GM18870 (cell line): ENCODE measurements at regions not wholly inside any gene's neighbourhood (a gene's known extent, or its start where the extent isn't known, plus 50 kb on each side); places are given as distances from the start of the nearest gene placed in this dataset.
"Not testable (repeated sequence)": the region's sequence is repeated elsewhere in the genome, so short reads cannot be mapped to it uniquely, and the experiment has no call there.

Experiments used
- ATAC-seq: cut with Tn5 transposase; IDR thresholded peaks from one replicate; pipeline ENCODE4 v1.9.1; 2021; ENCODE audit warnings: moderate library complexity; ENCODE audit not compliant: unreplicated experiment

GRCh38 chr18:10332452-10332851 is 122.0 kb upstream of the APCDD1 start:
- no peak for ATAC-seq

GRCh38 chr18:10336749-10337350 is 117.6 kb upstream of the APCDD1 start:
- no peak for ATAC-seq

- ATAC-seq = no peak
Measured at GRCh38 chr18:10340821-10341220, 113.6 kb upstream of the APCDD1 start.

DNA sequence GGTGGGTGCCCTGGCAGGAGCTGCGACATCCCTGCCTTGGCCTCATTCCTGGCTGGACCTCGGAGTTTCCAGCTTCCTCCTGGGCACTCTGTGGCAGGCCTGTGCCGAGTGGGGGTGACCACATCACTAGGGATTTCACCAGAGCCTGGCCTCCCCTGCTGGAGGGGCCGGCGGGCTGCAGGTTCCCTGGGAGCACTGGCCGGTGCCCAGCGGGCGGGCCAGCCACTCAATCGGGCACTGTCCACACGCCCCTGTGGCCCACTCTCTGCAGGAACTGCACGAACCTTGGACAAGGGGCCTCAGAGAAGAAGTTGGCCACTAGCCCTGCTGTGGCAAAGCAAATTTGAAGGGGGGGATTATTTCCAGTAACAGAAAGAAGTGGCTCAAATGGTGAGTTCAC is 110.7 kb upstream of the APCDD1 start:
- ATAC-seq = no peak

DNA sequence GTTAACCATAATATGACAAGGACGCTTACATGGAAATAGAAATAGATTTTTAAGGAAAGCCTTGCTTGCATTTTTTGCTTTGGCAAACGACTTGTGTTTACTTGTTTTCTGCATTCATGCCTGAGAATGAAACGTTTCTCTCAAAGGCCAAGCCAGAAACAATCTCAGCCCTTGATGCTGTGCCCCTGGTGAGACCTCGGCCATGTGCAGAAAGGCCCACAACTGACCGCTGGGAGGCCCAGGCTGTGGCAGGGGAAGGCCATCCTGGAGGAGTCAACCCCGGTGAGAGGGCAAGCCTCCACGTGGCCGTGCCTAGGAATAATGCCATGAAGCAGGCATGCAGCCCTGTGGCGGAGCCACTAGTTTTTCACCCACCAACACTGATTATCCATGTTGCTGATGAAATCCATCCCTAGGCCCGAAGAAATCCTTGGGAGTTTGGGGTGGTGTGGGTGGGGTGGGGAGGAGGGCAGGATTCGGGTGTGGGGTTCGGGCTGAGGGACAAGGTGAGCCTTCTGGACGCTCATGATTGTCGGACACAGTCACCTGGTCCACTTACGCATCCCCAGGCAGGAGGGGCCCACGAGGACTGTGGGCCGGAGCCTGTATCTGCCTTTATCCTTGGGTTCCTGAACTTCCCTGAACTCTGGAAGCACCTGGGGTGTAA is 107.6 kb upstream of the APCDD1 start:
- no peak for ATAC-seq

GRCh38 chr18:10349561-10349960 is 104.9 kb upstream of the APCDD1 start:
- ATAC-seq = no peak

GRCh38 chr18:10350661-10351060 is 103.8 kb upstream of the APCDD1 start:
- no peak for ATAC-seq

DNA sequence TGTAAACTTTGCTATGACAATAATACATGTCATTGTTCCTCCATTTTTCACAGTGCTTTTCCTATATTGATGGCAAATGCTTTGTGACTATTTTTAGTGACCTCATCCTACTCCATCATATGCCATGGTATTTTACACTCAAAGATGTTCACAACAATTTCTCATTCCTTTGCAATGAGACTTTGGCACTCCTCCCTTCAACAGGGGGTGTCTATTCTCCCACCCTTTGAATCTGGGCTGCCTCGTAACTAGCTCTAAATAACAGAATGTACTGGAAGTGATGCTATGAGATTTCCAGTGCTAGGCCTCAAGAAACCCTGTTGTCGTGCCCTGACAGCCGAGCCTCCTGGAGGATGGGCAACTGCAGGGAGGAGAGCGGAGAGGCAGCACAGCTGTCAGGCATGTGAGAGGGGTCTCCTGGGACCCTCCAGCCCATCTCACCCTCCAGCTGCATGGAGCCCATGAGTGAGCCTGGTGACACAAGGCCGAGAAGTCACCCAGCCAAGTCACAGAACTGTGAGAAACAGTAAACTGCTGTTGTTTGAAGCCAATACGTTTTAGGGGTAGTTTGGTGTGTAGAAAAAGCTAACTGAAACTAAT is 103.1 kb upstream of the APCDD1 start:
- no peak for ATAC-seq

GRCh38 chr18:10351858-10352257 is 102.6 kb upstream of the APCDD1 start:
- no peak for ATAC-seq

DNA sequence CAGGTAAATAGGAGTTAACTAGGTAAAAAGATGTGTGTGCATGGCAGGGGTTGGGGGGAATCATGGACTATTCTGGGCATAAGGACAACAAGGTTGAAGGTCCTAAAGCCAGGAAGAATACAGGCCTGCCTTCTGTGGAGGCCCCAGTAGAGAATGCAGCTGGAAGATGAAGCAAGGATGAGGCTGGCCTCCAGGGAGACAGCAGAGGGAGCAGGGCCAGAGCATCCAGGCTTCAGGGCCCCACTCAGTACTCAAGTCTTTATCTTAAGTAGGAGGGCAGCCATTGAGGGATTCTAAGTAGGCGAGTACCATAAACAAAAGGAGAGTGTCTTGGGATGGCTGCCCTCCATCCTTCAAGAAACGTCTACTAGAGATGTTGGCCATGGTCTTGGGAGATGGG is 101.8 kb upstream of the APCDD1 start:
- no peak for ATAC-seq

DNA sequence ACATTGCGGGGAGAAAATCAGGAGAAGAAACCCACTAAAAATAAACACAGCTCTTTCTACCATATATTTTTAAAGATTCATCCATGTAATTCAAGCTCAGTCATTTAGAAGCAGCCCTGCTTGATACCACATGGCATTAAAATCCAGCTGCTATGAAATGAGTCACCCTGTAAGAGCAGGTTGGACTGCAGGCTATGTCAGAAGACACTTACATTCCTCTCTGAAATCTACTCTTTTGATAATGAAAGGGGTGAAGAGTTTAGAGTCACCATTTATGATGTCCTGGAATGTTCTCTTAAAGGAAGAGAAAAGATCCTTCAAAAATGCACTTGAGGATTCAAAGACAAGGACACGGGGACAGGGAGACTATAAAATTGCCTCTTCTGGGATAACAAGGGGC is 100.6 kb upstream of the APCDD1 start:
- ATAC-seq = no peak

DNA sequence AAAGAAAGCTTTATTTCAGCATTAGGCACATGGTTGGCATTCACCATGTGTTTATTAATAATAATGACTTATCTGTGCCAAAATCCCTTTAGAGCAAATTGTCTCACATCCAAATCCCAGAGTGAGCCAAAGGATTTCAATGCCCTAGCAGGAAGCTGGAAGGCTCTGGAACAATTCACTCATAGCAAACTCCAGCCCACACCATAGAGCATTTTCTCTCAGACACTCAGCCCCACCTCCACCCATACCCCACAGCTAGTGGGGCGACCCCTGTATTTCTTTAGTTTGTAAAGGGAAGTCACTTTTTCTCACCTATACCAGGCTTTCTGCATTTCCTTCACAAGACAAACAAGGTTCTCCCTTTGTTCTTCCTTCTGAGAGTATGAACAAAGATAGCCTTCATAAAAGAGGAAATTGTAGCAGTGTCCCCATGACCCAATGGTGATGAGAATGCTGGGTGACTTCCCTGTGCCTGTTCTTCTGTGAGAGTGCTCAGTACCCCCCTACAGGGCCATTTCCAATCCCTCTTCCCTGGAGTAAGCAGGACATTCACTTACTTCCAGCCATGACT is 100.1 kb upstream of the APCDD1 start:
- no peak for ATAC-seq

DNA sequence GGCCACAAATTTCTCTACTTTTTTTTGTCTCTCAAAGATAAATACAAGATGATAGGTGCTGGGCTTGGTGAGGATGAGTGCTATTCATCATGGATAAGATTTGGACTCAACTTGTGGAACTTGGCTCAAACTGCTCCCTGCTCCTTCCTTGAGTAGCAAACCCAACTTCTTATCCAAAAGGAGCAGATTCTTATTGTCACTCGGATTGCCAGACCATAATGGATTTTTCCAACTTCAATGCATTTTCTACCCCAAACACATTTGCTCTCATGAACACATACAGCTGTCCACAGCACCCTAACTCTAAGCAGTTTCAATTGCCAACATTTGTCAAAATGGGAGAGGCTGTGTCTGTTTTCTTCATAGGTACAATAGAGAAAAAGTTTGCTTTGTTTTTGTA is 99.5 kb upstream of the APCDD1 start:
- ATAC-seq = no peak

DNA sequence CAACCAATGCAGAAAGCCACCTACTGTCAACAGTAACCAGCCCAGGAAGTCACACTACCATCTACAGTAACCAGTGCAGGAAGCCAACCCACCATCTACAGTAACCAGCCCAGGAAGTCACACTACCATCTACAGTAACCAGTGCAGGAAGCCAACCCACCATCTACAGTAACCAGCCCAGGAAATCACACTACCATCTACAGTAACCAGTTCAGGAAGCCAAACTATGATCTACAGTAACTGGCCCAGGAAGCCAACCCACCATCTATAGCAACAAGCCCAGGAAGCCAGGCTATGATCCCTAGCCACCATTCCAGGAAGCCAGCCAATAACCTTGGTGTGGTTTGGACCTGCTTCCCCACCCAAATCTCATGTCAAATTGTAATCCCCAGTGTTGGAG is 97.4 kb upstream of the APCDD1 start:
- ATAC-seq = not testable (repeated sequence)

GRCh38 chr18:10361660-10362059 is 92.8 kb upstream of the APCDD1 start:
- no peak for ATAC-seq

- no peak for ATAC-seq
Measured at GRCh38 chr18:10365021-10365500, 89.4 kb upstream of the APCDD1 start.

DNA sequence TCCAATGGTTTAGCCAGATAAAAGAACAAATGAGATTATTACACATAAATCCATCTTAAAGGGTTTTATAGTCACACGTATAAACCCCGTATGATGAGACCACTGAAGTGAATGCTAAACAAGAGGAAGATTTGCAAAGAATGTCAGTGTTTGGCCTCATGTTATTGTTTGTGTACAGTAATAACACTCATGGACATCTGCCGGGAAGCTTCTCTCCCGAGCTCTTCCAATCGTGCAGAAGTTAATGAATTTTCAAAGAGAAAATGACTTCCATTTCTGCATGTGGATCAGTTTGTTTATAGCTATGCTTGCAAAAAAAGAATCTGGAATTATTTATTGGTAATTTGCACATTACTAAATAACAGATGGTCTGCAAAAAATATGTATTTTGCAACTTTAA is 88.5 kb upstream of the APCDD1 start:
- no peak for ATAC-seq

GRCh38 chr18:10367836-10368235 is 86.6 kb upstream of the APCDD1 start:
- ATAC-seq = no peak

DNA sequence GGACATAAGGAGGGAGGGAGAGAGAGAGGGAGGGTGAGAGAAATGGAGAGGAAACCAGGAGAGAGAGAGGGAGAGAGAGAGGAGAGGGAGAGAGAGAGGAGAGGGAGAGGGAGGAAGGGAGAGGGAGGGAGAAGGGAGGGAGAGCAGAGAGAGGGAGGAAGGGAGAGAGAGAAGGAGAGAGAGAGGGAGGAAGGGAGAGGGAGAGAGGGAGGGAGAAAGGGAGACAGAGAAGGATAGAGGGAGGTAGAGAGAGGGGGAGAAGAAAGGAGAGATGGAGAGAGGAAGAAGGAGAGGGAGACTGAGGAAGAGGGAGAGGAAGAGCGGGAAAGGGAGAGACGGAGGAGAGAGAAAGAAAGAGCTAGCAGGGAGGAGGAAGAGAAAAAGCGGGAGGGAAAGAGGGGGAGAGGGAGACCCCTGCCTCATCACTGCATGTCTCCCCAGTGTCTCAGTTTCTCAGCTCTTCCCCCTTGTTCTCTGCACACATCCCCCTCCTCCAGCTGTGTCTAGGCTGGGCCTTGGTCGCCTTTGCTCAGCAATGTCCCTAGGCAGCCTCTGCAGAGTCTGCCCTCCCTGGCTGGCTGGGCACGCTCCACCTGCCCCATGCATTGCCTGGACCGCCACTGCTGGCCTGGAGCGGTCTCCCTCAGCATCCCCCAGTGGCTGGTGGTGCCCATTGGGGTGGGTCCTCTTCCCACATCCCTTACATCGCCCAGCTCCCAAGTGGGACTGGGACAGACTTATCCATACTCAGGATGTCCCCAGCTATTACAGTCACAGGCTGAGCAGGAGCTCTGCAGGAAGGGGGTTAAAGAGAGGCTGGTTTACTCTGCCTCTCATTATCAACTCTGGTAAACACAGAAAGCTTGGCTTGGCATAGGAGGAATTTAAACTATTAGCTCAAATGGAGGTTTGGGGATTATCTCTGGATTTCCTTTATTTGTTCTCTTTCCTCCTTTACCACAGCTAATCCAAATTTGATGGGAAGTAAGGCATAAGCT is 85.7 kb upstream of the APCDD1 start:
- ATAC-seq = no peak

GRCh38 chr18:10370716-10371115 is 83.7 kb upstream of the APCDD1 start:
- no peak for ATAC-seq

GRCh38 chr18:10371165-10371564 is 83.3 kb upstream of the APCDD1 start:
- no peak for ATAC-seq
